Hepatocyte (in vitro differentiated cells): ENCODE measurements at regions not wholly inside any gene's neighbourhood (a gene's known extent, or its start where the extent isn't known, plus 50 kb on each side); places are given as distances from the start of the nearest gene placed in this dataset.

Experiments
- EZH2 ChIP-seq: fragments of 200-600 bp; sonication (generic); IDR thresholded peaks from 2 replicates; pipeline ENCODE4 v1.6.1; 2016; ENCODE audit warnings: antibody characterized with exemption, mild to moderate bottlenecking, borderline replicate concordance
- EZH2phosphoT487 ChIP-seq: fragments of 200-600 bp; sonication (generic); IDR thresholded peaks from one replicate; pipeline ENCODE4 v1.6.1; 2018; ENCODE audit warnings: antibody characterized with exemption, mild to moderate bottlenecking, low read depth, moderate library complexity; ENCODE audit not compliant: unreplicated experiment, severe bottlenecking

DNA sequence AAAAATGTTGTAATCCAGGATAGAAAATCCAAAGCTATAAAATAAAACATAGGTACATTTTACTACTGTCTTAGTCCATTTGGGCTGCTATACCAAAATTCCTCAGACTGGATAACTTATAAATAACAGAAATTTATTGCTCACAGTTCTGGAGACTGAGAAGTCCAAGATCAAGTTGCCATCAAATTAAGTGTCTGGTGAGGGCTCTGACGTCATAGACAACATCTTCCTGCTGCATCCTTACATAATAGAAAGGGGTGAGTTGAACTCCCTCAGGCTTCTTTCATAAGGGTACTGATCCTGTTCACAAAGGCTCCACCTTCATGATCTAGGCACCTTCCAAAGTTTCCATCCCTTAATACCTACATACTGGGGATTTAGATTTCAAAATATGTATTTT lies 826.8 kb downstream of the NTRK3 start:
- TF ChIP-seq EZH2phosphoT487, result no peak
- TF ChIP-seq EZH2, result no peak
